RPMI8226 (cell line): ENCODE measurements at regions not wholly inside any gene's neighbourhood (a gene's known extent, or its start where the extent isn't known, plus 50 kb on each side); places are given as distances from the start of the nearest gene placed in this dataset.
"Not testable (repeated sequence)": the region's sequence is repeated elsewhere in the genome, so short reads cannot be mapped to it uniquely, and the experiment has no call there.

ENCODE experiments used
- DNase-seq: peaks from one replicate; pipeline ENCODE4 v3.0.0-alpha.2; 2015

GRCh38 chr16:17567455-17567854 is 96.7 kb upstream of the XYLT1 start:
- no peak for DNase-seq

- no peak for DNase-seq
Measured at GRCh38 chr16:17566656-17567450, 96.1 kb upstream of the XYLT1 start.

DNA sequence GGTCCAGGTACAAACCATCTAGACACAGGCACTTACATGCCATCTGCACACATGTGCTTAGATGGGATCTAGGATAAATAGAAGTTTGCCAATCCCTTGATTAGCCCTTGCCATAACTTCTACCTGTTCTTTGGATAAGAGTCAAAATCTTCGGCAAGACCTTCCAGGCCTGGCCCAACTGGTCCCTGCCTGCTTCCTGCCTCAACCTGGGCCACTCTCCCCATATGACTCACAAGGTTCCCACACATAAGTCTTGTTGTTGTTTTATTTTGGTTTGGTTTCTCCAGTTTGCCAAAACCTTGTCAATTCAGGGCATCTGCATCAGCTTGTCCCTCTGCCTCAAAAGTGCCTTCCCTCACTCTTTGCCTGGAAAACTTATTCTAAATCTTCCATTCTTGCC is 95.3 kb upstream of the XYLT1 start:
- DNase-seq: no peak

DNA sequence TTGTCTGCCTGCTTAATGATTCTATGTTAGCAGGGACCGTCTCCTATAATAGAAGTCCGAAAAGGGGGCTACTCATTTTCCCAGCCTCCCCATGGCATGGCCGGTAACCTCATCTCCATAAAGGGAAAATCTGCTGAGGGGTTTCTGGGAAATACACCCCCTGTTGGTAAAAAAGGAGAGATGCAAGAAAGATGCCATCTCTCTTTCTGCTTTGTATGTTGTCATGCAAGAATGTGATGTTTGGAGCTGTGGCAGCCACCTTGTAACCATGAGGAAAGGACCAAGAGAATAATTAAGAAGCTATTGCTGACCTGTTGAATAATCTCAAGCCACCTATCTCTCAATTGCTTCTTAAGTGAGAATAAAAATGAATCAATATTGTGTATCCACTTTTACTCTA is 94.8 kb upstream of the XYLT1 start:
- DNase-seq: no peak

DNA sequence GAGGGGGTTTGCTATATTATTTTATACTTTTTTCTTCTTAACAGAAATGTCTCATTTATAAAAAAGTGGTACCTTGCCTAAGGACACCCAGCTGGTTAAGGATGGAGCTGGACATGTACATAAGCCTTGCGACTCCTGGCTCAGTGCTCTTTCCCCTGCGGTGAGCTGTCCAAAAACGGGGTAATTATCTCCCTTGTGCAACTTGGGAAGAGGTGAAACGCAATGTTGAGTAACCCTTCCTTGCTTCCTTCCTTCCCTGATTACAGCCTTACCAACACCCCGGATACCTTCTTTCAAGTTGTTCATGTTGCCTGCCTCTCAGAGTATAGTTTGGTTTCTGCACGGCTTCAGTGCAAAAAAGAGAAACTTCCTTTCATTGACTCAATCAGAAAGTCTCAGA is 94.1 kb upstream of the XYLT1 start:
- DNase-seq: no peak

- DNase-seq: no peak
Measured at GRCh38 chr16:17563323-17564091, 92.7 kb upstream of the XYLT1 start.

DNA sequence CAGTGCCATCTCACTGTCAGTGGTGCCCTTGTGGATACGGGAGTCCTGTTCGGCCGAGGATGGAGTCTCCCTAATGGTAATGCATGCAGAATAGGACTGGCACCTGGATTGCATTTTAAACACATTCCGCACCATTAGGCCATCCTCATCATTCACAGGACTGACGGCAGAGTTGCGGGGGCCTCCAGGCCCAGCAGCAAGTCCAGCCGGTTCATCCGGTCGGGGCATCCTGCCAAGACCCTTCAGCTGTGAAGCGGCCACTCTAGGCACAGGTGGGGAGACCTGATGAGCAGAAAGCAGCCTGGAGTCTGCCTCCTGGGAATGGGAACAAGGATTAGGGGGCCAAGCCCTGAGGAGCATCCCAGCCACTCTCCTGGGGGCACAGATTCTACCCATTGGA is 90.3 kb upstream of the XYLT1 start:
- DNase-seq: no peak

GRCh38 chr16:17560548-17560947 is 89.8 kb upstream of the XYLT1 start:
- DNase-seq: no peak

DNA sequence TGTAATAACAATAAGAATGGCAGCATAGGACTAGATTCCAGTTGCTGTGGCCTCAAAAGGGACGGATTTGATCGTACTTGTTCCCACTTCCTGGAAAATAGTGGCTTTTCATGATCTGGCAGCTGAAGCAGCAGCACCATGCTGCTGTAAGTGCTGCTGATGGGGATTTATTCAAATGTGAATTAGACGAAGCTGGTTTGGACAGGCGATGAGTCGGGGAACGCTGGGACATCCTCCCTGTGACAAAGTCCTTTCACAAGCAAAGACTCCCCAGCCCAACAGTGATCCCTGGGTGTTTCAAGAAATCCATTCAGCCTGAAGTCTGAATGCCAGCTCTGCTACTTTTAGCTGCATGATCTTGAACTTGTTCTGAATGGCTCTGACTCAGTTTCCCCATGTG is 88.6 kb upstream of the XYLT1 start:
- DNase-seq: no peak

DNA sequence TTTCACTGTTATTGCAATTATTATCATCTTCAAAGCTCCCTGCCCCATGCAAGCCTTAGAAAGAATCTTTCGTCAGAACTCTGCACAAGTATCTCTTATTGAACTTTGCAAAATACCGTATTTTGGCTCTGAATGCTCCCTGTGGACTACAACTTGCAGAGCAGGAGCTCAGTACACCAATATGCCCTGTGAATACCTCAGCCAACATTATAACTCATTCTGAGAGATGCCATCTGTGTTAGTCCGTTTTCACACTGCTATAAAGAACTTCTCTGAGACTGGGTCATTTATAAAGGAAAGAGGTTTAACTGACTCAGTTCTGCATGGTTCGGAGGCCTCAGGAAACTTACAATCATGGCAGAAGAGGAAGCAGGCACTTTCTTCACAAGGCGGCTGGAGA is 87.2 kb upstream of the XYLT1 start:
- DNase-seq: no peak

GRCh38 chr16:17557480-17557879 is 86.7 kb upstream of the XYLT1 start:
- no peak for DNase-seq

DNA sequence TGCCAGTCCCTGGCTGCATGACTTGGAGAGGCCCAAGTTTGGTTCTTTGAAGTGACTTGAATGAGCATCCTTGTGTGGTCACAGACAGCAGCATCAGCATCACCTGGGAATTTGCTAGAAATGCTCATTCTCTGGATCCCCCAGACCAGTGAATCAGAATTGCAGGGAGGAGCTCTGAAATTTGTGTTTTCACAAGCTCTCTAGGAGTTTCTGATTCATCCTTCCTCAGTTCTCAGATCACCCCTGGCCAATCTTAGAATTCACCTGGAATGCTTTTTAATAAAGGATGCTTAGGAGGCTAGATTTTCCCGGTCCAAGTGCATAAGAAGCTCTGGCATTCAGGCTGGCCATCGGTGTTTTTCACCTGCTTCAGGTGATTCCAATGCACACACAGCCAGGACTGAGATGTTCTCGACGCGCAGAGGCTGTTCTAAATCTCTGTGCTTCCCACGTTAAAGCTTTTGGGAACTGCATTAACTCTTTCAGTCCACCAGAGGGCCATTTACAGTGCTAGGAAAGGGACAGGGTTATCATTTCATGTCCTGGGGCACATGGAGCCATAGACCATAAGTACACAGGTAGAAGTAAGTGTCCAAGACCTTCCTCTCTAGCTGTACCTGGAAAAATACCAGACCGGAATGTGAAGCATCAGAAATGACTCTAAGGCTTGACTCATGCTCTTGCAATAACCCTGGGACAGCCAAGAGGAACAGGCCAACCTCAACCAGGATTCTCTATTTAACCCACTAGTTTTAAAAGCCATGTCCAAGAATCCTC is 85.7 kb upstream of the XYLT1 start:
- peak; percentile 26 for DNase-seq

- no peak for DNase-seq
Measured at GRCh38 chr16:17555176-17555575, 84.4 kb upstream of the XYLT1 start.

DNA sequence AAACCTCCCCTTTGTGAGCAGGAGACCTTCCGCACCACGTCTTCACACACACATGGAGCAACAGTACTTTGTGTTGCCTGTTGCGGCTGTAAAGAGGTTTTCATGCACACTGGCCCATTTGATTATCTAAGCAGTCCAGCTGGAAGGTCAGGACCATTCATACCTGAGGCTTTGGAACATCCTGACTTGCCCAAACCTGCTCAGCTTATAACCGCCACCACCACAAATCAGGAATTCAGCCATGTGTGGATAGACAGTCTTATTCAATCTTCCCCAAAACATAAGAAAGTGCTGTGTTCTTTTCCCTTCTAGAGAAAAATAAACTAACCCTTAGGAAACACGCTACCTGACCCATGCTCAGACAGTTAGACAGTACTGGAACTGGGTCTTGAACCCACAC is 81.6 kb upstream of the XYLT1 start:
- DNase-seq: no peak

DNA sequence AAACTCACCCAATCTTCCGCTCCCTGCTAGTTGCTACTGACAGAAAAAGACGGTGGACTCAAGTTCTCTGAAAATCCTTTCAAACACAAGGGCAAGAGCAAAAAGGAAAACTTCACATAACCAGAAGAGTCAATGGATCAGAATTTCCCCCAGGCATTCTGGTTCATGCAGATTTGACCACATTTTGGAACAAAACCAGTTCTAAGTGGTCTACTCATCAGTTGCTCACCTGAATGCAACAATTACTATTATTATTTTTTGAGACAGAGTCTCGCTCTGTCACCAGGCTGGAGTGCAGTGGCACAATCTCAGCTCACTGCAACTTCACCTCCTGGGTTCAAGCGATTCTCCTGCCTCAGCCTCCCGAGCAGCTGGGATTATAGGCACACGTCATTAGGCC is 80.9 kb upstream of the XYLT1 start:
- not testable (repeated sequence) for DNase-seq

DNA sequence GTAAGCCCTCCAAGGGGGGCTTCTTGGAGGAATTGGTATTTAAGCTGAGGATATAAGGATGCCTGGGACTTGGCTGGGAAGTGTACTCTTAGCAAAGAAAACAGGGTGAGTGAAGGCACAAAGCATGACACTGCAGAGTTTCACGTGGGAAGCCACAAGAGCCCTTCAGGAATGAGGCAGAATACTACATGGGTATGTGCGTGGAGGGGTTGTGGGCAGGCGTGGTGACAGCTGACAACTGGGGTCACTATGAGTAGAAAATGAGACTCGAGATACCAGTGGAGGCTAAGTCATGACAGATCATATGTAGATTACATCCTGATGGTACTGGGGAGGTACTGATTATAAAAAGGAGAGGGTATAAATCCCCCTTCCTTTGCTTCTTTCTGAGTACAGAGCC is 78.1 kb upstream of the XYLT1 start:
- no peak for DNase-seq

DNA sequence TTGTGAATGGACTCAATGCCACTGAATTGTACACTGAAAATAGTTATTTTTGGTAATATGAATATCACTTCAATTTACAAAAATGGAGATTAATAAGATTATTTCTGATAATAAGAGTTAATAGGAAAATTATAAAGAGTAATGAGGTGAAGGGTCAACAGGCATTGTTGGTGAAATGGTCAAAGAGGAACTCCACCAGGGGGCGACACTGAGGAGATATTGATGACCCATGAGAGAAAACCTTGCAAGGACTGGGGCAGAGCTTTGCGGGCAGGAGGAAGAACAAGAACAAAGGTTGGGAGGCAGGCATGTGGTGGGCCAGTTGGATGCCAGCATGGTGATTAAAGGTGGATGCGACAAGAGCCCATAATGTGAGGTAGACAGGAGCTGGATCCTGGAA is 74.0 kb upstream of the XYLT1 start:
- peak; percentile 13 for DNase-seq

DNA sequence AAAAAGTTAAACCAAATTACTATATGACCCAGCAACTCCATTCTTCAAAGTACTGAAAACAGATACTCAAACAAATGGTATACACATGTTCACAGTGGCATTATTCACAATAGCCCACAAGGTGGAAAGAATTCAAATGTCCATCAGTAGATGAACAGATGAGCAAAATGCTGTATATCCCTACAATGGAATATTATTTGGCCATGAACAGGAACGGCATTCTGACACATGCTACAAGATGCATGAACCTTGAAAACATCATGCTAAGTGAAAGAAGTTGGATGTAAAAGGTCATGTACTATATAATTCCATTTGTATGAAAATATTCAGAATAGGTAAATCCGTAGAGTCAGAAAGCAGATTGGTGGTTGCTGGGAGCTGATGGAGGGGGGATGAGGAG is 73.5 kb upstream of the XYLT1 start:
- no peak for DNase-seq

DNA sequence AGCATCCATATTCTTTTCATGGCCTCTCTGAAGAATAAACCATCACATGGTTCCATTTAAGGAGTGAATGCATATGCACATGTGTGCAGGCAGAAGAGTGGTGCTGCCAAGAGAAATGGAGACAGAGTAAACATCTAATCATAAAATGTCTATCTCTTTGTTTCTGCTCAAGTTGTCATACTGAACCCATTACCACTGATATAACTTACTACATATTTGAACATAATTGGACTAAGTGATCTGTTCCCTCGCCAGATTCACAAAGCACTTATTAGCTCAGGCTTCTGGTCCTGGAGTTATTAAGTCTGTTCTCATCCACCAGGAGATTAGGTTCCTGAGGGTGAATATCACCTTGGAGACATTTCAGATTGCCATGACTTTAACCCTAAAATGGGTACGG is 72.3 kb upstream of the XYLT1 start:
- DNase-seq: no peak

DNA sequence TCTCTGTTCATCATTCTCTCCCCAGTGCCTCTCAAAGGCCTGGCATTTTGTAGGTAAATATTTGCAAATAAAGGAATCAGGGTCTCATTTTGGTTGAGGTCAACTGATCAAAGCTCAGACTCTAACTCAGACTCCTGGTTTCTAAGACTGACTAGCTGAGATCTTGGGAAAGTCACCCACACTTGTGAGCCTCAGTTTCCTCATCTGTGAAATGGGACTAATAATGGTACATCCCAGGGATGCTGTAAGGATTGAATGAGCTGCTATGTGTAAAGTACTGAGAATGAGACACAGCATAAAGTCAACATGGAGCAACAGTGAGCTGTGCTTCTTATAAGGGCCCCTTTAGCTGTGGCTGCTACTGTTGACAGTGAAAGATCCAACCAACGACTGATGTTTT is 70.6 kb upstream of the XYLT1 start:
- no peak for DNase-seq

GRCh38 chr16:17538927-17539326 is 68.2 kb upstream of the XYLT1 start:
- DNase-seq: no peak

DNA sequence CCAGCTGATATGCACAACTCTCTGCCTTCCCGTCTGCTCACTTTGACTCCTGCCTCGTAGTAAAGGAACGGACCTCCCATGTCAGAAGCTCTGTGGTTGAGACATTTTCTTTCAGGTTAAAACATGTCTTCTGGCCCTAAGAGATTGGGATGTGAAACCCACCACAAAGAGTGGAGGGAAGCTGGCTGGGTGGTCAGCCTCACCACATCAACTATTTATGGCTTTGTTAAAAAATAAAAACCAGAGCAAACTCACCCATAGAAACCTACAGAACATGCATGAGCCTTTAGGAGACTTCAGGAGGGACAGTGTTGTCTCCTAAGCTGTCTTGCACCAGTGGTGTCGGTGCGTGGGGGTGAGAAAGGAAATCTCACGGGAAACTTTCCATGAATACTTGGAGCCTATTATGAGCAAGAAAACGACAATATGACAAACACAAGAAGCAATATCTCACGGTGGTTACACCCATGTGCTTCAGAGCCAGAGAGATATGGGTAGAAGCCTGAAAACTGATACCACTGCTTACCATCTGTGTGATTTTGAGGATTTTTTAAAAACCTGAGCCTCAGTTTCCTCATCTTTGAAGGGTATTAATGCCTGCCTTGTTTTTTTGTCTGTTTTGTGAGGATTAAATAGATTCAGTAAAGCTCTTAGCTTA is 61.7 kb upstream of the XYLT1 start:
- no peak for DNase-seq
